CD4-positive, alpha-beta T cell treated with Interleukin-1 beta for 1 hour (primary cell): ENCODE measurements at regions not wholly inside any gene's neighbourhood (a gene's known extent, or its start where the extent isn't known, plus 50 kb on each side); places are given as distances from the start of the nearest gene placed in this dataset.

Experiments used
- DNase-seq, 2 donors: peaks; one replicate each; pipeline ENCODE4 v3.0.0-alpha.2; 2020 to 2022

DNA sequence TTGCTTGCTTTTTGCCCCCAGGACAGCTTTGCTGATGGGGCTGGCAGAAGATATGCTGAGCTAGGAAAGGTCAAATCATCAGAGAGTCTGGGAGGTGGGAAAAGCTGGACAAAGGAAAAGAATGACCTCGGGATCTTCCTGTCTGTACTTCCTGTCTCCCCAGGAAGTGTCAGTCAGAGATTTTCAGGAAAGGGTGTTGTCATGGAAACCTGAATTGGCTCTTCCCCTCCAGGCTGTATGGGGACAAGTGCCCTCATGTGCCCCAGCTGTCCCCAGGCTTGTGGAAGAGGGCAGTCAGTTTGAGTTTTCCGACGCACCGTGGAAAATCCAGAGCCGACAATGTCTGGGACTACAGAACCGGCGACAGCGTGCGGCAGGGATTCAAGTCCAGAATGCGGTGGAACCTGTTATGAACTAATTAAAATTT is 122.7 kb upstream of the ZFHX3 start:
- DNase-seq, result no peak

GRCh38 chr16:73166947-73167550 is 119.1 kb upstream of the ZFHX3 start:
- DNase-seq, result no peak

GRCh38 chr16:73166441-73166851 is 118.5 kb upstream of the ZFHX3 start:
- DNase-seq, result peak in 1 of 2 donors; percentile 3

DNA sequence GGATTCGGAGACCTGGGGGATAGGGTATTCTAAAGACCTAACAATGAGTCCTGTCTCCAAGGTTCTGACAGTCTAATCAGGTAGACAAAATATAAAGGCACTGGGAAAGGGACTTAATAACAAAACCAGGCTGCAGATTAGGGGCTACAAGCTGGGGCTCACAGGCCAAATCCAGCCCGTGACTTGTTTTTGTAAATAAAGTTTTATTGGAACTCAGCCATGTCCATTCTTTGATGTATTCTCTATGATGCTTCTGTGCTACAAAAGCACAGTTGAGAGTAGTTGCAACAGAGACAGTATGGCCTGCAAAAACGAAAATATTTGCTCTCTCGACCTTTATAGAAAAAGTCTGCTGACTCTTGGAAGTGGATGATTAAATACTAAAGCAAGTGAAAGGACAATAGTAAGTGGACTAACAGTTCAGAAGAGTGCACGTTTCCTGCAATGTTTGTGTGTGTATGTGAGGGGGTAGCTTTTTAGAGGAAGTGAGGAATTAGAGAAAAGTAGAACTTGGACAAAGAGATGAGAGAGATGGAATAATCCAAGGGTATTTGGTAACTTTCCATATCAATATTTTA is 115.4 kb upstream of the ZFHX3 start:
- DNase-seq, result no peak

GRCh38 chr16:73161977-73162376 is 114.0 kb upstream of the ZFHX3 start:
- no peak for DNase-seq

- peak in 1 of 2 donors; percentile 8 for DNase-seq
These were observed 111.4 kb upstream of the ZFHX3 start for GRCh38 chr16:73159296-73159695.

GRCh38 chr16:73157861-73158260 is 109.9 kb upstream of the ZFHX3 start:
- no peak for DNase-seq

DNA sequence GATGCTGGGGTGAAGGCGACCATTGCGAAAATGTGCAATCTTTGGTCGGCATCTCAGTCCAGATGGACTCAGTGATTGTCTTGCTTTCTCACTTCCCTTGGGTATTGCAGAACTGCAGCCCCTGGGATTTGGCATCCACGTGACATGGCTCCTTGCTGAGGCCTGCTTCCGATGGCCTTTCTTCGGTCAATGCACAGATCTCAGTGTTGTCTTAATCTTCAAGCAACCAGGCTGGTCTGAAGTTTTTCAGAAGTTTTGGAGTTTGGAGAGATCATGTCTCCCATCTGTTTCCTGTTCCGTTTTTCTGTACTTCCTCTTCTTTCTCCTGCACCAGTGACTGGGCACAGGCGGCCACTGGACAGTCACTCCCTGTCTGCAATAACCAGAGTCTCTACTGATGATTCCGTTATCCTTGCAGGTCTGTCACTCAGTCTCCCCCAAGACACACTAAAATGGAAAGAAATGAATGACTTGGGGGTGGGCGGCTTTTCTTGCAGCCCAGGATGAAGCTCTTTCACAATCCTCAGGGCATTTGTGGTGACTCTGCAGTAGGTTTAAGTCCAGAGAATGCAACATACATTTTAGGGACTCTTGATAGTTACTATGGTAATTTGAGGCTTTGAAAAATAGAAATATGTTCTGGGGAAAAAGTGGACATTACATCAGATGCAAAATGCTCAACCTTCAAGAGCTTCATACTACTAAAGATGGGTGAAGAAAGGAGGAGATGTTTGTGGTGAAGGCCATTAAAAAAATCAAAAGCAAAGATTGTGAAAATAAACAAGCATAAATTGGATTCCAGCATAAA is 106.3 kb upstream of the ZFHX3 start:
- peak; percentile 13 to 64 for DNase-seq

- no peak for DNase-seq
These were observed 104.6 kb upstream of the ZFHX3 start for GRCh38 chr16:73152386-73153125.

DNA sequence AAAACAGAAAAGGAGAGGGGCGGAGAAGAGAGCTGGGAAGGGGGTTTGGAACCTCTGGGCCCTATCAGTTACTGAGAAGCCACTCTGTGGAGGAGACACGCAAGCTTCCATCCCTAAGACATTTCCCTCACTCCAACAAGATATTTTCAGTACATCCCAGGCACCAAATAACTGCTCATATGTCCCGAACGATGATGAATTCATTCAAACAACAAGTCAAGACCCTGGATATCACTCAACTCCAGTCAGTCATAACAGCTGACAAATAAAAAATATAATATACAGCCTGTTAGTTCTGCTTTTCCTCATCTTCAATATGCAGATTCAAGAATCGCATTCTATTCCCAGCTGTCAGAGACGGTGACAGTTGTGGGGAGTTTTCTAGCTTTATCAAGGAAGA is 104.0 kb upstream of the ZFHX3 start:
- no peak for DNase-seq

DNA sequence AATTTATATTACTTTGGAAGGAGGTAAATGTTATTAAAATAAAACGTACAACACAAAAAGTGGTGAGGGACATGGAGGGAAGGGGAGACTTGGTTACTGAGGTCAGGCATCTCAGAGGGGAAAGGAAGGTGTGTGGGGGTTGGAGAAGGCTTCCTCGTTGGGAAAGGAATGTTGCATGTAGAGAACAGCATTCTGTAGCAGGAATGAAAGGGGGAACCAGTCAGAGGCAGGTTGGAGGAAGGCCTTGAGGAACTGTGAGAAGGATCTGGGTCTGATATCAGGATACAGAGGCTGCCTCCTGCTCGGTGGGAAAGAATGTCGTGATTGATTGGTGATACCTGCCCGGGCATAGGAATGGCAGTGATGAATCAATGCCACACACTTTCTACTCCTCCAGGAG is 103.3 kb upstream of the ZFHX3 start:
- DNase-seq, result no peak

GRCh38 chr16:73150786-73151185 is 102.9 kb upstream of the ZFHX3 start:
- no peak for DNase-seq

GRCh38 chr16:73149334-73149733 is 101.4 kb upstream of the ZFHX3 start:
- no peak for DNase-seq

- no peak for DNase-seq
These were observed 100.0 kb upstream of the ZFHX3 start for GRCh38 chr16:73147958-73148357.

- DNase-seq, result no peak
These were observed 97.4 kb upstream of the ZFHX3 start for GRCh38 chr16:73145166-73145880.

GRCh38 chr16:73143576-73144422 is 95.9 kb upstream of the ZFHX3 start:
- DNase-seq, result no peak

GRCh38 chr16:73143002-73143401 is 95.1 kb upstream of the ZFHX3 start:
- DNase-seq, result no peak

DNA sequence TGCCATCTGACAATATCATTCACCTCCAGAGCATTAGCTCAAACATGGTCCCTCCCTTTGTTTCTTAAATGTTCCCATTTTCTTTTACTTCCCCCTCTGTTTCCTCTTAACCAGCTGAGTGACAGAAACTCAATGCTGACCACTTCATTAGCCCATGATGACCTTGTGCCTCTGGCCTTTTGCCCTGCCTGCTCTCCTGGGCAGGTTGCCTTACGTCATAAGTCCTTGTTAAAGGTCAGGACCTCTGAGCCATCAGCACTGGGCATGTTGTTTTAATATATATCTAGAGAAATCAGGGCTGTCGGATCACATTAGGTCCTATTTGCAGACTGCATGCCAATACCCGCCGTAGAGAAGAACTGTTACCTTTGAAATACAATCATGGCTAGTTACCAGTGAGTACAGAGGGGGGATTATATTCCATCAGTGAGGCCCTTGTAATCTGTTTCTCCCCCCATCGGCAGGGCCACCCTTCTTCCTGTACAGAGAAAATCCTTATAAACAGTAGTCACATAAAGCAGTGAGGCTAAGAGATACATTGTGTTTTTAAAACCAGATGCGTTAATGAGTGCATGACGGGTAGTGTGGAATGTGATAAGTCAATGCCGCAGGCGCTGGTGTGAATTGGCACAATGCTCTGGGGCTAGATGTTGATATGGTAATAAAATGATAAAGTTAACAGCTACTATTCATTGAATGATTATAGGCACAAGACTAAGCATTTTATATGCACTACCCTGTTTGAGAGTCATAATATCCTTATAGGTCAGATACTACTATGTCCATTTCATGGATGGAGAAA is 94.3 kb upstream of the ZFHX3 start:
- no peak for DNase-seq

DNA sequence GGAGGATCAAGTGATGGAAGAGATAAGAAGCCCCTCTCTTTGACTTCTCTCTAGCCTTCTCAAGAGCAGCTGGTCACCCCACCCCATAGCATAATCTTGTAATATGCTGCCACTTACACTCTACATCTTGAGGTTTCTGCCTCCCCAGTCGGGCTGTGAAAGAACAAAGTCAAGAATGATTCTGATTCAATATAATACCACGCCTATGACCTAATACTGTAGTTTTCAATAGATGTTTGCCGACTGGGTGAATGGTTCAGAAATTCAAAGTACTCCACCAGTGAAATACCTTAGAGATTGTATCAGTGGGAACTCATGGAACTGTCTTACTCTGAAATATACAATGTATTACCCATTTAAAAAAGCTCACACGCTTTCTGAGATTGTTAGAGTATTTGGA is 93.0 kb upstream of the ZFHX3 start:
- DNase-seq, result no peak

GRCh38 chr16:73131156-73131862 is 83.4 kb upstream of the ZFHX3 start:
- no peak for DNase-seq
